CD4-positive, CD25-positive, alpha-beta regulatory T cell (primary cell): ENCODE measurements at regions not wholly inside any gene's neighbourhood (a gene's known extent, or its start where the extent isn't known, plus 50 kb on each side); places are given as distances from the start of the nearest gene placed in this dataset.
A peak's percentile ranks its signal among the peaks of the same experiment; 100 is the strongest.

Source experiments
- ATAC-seq, 2 donors: fragments of 150-1000 bp; cut with Tn5 transposase; one replicate each; pipeline ENCODE4 v1.10.0; 2021; ENCODE audit warnings: low read depth in 2 of 2, moderate number of reproducible peaks in 2 of 2, moderate library complexity in 1 of 2
- DNase-seq, 3 donors: peaks; one replicate each; pipeline versions ENCODE4 v3.0.0 to v3.0.0-alpha.2; 2012 to 2022; ENCODE audit warnings: mixed read lengths in 1 of 3
- H3K27ac ChIP-seq: one replicate; pipeline ENCODE4 v1.7.0; 2013; ENCODE audit warnings: mild to moderate bottlenecking, low read length; ENCODE audit not compliant: insufficient read depth, poor library complexity, severe bottlenecking
- H3K27me3 ChIP-seq: one replicate; pipeline ENCODE4 v1.7.0; 2013; ENCODE audit warnings: low read length; ENCODE audit not compliant: control insufficient read depth, insufficient read depth
- H3K36me3 ChIP-seq: one replicate; pipeline ENCODE4 v1.7.0; 2013; ENCODE audit warnings: mild to moderate bottlenecking, low read length, moderate library complexity; ENCODE audit not compliant: control insufficient read depth, insufficient read depth
- H3K4me1 ChIP-seq: 2 replicates; pipeline ENCODE4 v1.7.0; 2013; ENCODE audit warnings: mild to moderate bottlenecking, low read length; ENCODE audit not compliant: insufficient read depth, control insufficient read depth, poor library complexity, severe bottlenecking
- H3K4me3 ChIP-seq: one replicate; pipeline ENCODE4 v1.7.0; 2013; ENCODE audit warnings: low read depth, mild to moderate bottlenecking, low read length, moderate library complexity
- H3K9me3 ChIP-seq, 2 experiments: 1 replicate in 1 of 2; 2 replicates in 1 of 2; pipeline ENCODE4 v1.7.0; 2013; ENCODE audit warnings: low read length in 2 of 2, mild to moderate bottlenecking in 1 of 2, moderate library complexity in 1 of 2; ENCODE audit not compliant: control insufficient read depth in 2 of 2
- H3K27ac Mint-ChIP-seq, 3 donors: one replicate each; pipeline ENCODE4 v1.8.0; 2020 to 2022; ENCODE audit warnings: mild to moderate bottlenecking in 3 of 3, mixed read lengths in 3 of 3, moderate library complexity in 2 of 3
- H3K27me3 Mint-ChIP-seq: one replicate; pipeline ENCODE4 v1.8.0; 2022; ENCODE audit warnings: mild to moderate bottlenecking, mixed read lengths
- H3K36me3 Mint-ChIP-seq: one replicate; pipeline ENCODE4 v1.8.0; 2020; ENCODE audit warnings: mixed read lengths
- H3K4me1 Mint-ChIP-seq, 4 donors: one replicate each; pipeline ENCODE4 v1.8.0; 2020 to 2022; ENCODE audit warnings: mixed read lengths in 4 of 4, mild to moderate bottlenecking in 1 of 4
- H3K4me3 Mint-ChIP-seq, 4 donors: one replicate each; pipeline ENCODE4 v1.8.0; 2020 to 2022; ENCODE audit warnings: mild to moderate bottlenecking in 4 of 4, mixed read lengths in 4 of 4, moderate library complexity in 3 of 4
- H3K9me3 Mint-ChIP-seq, 7 donors: one replicate each; pipeline ENCODE4 v1.8.0; 2020 to 2022; ENCODE audit warnings: mixed read lengths in 7 of 7, mild to moderate bottlenecking in 3 of 7, moderate library complexity in 2 of 7

- peaks cover 9% of the 10 kb centered on the region for H3K27me3 Mint-ChIP-seq
- H3K27ac Mint-ChIP-seq: no peak overlapping the region
- H3K36me3 ChIP-seq: no peaks in the 10 kb centered on the region
- H3K4me1 Mint-ChIP-seq: peaks cover 0 to 6% (median 0%) of the 10 kb centered on the region in 4 donors
- H3K4me3 Mint-ChIP-seq: no peak overlapping the region
- no peak for DNase-seq
- H3K9me3 ChIP-seq: no peaks in the 10 kb centered on the region
- H3K4me3 ChIP-seq: no peak overlapping the region
- no peaks in the 10 kb centered on the region for H3K4me1 ChIP-seq
- H3K36me3 Mint-ChIP-seq: no peaks in the 10 kb centered on the region
- no peaks in the 10 kb centered on the region for H3K27me3 ChIP-seq
- peaks cover 0 to 1% (median 0%) of the 10 kb centered on the region in 7 donors for H3K9me3 Mint-ChIP-seq
- no peak overlapping the region for H3K27ac ChIP-seq
- no peak for ATAC-seq
Observed at GRCh38 chr4:81754169-81754568, 282.5 kb upstream of the RASGEF1B start.

- Histone ChIP-seq H3K9me3 (no peaks in the 10 kb centered on the region), H3K4me3 (no peak overlapping the region), H3K36me3 (no peaks in the 10 kb centered on the region), H3K4me1 (no peaks in the 10 kb centered on the region), H3K27ac (no peak overlapping the region), H3K27me3 (no peaks in the 10 kb centered on the region)
- Mint-ChIP-seq H3K4me1 (peaks cover 0 to 3% (median 0%) of the 10 kb centered on the region in 4 donors), H3K4me3 (no peak overlapping the region), H3K36me3 (no peaks in the 10 kb centered on the region), H3K9me3 (peaks cover 0 to 1% (median 0%) of the 10 kb centered on the region in 7 donors), H3K27me3 (peaks cover 9% of the 10 kb centered on the region), H3K27ac (no peak overlapping the region)
- no peak for DNase-seq
- ATAC-seq: no peak
Observed at GRCh38 chr4:81751531-81752289, 280.0 kb upstream of the RASGEF1B start.

GRCh38 chr4:81747242-81747930 is 275.7 kb upstream of the RASGEF1B start:
- H3K27me3 Mint-ChIP-seq: peaks cover 11% of the 10 kb centered on the region
- no peak overlapping the region for H3K4me3 Mint-ChIP-seq
- no peak overlapping the region for H3K4me3 ChIP-seq
- no peaks in the 10 kb centered on the region for H3K27me3 ChIP-seq
- no peak overlapping the region for H3K27ac ChIP-seq
- H3K9me3 Mint-ChIP-seq: no peaks in the 10 kb centered on the region
- H3K4me1 Mint-ChIP-seq: no peaks in the 10 kb centered on the region
- no peaks in the 10 kb centered on the region for H3K4me1 ChIP-seq
- no peak for DNase-seq
- no peak overlapping the region for H3K27ac Mint-ChIP-seq
- H3K36me3 ChIP-seq: no peaks in the 10 kb centered on the region
- no peaks in the 10 kb centered on the region for H3K36me3 Mint-ChIP-seq
- no peaks in the 10 kb centered on the region for H3K9me3 ChIP-seq
- ATAC-seq: no peak

GRCh38 chr4:81746773-81747172 is 275.1 kb upstream of the RASGEF1B start:
- no peaks in the 10 kb centered on the region for H3K4me1 Mint-ChIP-seq
- no peak for ATAC-seq
- Histone ChIP-seq H3K4me1 (no peaks in the 10 kb centered on the region), H3K9me3 (no peaks in the 10 kb centered on the region), H3K27me3 (no peaks in the 10 kb centered on the region), H3K27ac (no peak overlapping the region), H3K4me3 (no peak overlapping the region), H3K36me3 (no peaks in the 10 kb centered on the region)
- no peak for DNase-seq
- no peak overlapping the region for H3K27ac Mint-ChIP-seq
- peaks cover 11% of the 10 kb centered on the region for H3K27me3 Mint-ChIP-seq
- peaks cover 0 to 1% (median 0%) of the 10 kb centered on the region in 7 donors for H3K9me3 Mint-ChIP-seq
- no peak overlapping the region for H3K4me3 Mint-ChIP-seq
- no peaks in the 10 kb centered on the region for H3K36me3 Mint-ChIP-seq

GRCh38 chr4:81746071-81746470 is 274.4 kb upstream of the RASGEF1B start:
- no peaks in the 10 kb centered on the region for H3K36me3 Mint-ChIP-seq
- no peak overlapping the region for H3K27ac Mint-ChIP-seq
- H3K4me1 ChIP-seq: no peaks in the 10 kb centered on the region
- DNase-seq: no peak
- H3K27me3 Mint-ChIP-seq: peaks cover 11% of the 10 kb centered on the region
- H3K9me3 ChIP-seq: no peaks in the 10 kb centered on the region
- H3K4me1 Mint-ChIP-seq: no peaks in the 10 kb centered on the region
- H3K4me3 ChIP-seq: no peak overlapping the region
- H3K27ac ChIP-seq: no peak overlapping the region
- ATAC-seq: no peak
- no peaks in the 10 kb centered on the region for H3K27me3 ChIP-seq
- H3K36me3 ChIP-seq: no peaks in the 10 kb centered on the region
- H3K9me3 Mint-ChIP-seq: peaks cover 0 to 1% (median 0%) of the 10 kb centered on the region in 7 donors
- H3K4me3 Mint-ChIP-seq: no peak overlapping the region

GRCh38 chr4:81745050-81745449 is 273.3 kb upstream of the RASGEF1B start:
- Mint-ChIP-seq H3K36me3 (no peaks in the 10 kb centered on the region), H3K9me3 (peaks cover 0 to 1% (median 0%) of the 10 kb centered on the region in 7 donors), H3K27ac (no peak overlapping the region), H3K4me1 (no peaks in the 10 kb centered on the region), H3K4me3 (no peak overlapping the region), H3K27me3 (peaks cover 11% of the 10 kb centered on the region)
- Histone ChIP-seq H3K27ac (no peak overlapping the region), H3K36me3 (no peaks in the 10 kb centered on the region), H3K27me3 (no peaks in the 10 kb centered on the region), H3K4me1 (no peaks in the 10 kb centered on the region), H3K9me3 (no peaks in the 10 kb centered on the region), H3K4me3 (no peak overlapping the region)
- DNase-seq (no peak), ATAC-seq (no peak)

GRCh38 chr4:81743731-81744435 is 272.2 kb upstream of the RASGEF1B start:
- Histone ChIP-seq H3K4me1 (no peaks in the 10 kb centered on the region), H3K36me3 (no peaks in the 10 kb centered on the region), H3K27ac (no peak overlapping the region), H3K4me3 (no peak overlapping the region), H3K9me3 (no peaks in the 10 kb centered on the region), H3K27me3 (no peaks in the 10 kb centered on the region)
- DNase-seq (no peak), ATAC-seq (no peak)
- H3K4me3 Mint-ChIP-seq: no peak overlapping the region
- peaks cover 0 to 1% (median 0%) of the 10 kb centered on the region in 7 donors for H3K9me3 Mint-ChIP-seq
- H3K27ac Mint-ChIP-seq: peak overlapping the region in 1 of 3 donors; percentile 7
- peaks cover 11% of the 10 kb centered on the region for H3K27me3 Mint-ChIP-seq
- H3K4me1 Mint-ChIP-seq: no peaks in the 10 kb centered on the region
- H3K36me3 Mint-ChIP-seq: no peaks in the 10 kb centered on the region
